ENCODE measurements at regions not wholly inside any gene's neighbourhood (a gene's known extent, or its start where the extent isn't known, plus 50 kb on each side); places are given as distances from the start of the nearest gene placed in this dataset.

DNA sequence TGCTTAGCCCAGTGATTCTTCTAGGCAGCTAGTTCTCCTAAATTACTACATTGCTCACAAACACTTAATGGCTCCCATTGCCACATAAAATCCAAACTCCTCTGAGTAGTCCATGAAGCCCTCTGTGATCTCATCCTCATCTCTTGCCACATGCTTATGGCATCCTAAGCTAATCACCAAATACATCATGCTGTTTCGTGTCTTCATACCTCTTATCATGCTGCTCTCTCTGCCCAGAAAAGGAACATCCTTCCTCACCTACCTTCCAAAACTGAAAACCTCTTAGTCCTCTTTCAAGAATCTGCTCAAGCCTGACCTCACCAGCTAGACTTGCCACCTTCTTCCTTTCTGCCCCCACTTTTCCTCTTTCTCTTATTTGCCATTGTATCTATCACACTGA, 108.5 kb downstream of the DUSP6 start:
- peaks cover 4 to 13% of the 10 kb centered on the region in 2 donors for H3K4me1 ChIP-seq (ENCODE audit: control insufficient read depth in 2 of 2, insufficient read depth in 1 of 2, low read depth in 1 of 2, low read length in 2 of 2)
- H3K4me3 ChIP-seq (ENCODE audit: low read length in 2 of 2) = no peak overlapping the region
- H4K91ac ChIP-seq (ENCODE audit: low read depth, low read length, poor library complexity) = no peak overlapping the region
- H3K9me3 ChIP-seq (replicated peaks in 1 of 2; ENCODE audit: control insufficient read depth in 2 of 2, insufficient read depth in 1 of 2, low read depth in 1 of 2, low read length in 2 of 2) = no peaks in the 10 kb centered on the region
- no peak overlapping the region for H3K9ac ChIP-seq (ENCODE audit: low read depth, low read length, poor library complexity)
- no peak overlapping the region for H2BK120ac ChIP-seq (ENCODE audit: low read depth, low read length)
- H3K27ac ChIP-seq (replicated peaks; ENCODE audit: low read length) = no peak overlapping the region
- DNase-seq (ENCODE audit: low spot score) = no peak
- H3K79me1 ChIP-seq (ENCODE audit: low read depth, low read length) = no peaks in the 10 kb centered on the region
- H3K23ac ChIP-seq (ENCODE audit: low read depth, low read length, poor library complexity) = no peak overlapping the region
- H3K4me2 ChIP-seq (ENCODE audit: insufficient read depth, low read length, poor library complexity, severe bottlenecking) = no peak overlapping the region
- no peak overlapping the region for H2BK15ac ChIP-seq (ENCODE audit: low read length)
- no peak overlapping the region for H4K8ac ChIP-seq (ENCODE audit: low read depth, low read length)
- no peak overlapping the region for H2BK5ac ChIP-seq (ENCODE audit: low read length)
- H2AFZ ChIP-seq (ENCODE audit: low read length) = no peak overlapping the region
- H3K14ac ChIP-seq (ENCODE audit: low read length) = no peak overlapping the region
- H2AK5ac ChIP-seq (ENCODE audit: low read depth, low read length) = no peak overlapping the region
- H3K36me3 ChIP-seq (replicated peaks in 1 of 2; ENCODE audit: control insufficient read depth in 2 of 2, insufficient read depth in 2 of 2, low read length in 2 of 2) = no peaks in the 10 kb centered on the region
- no peak overlapping the region for H3K18ac ChIP-seq (ENCODE audit: low read length)
- no peak overlapping the region for H3K4ac ChIP-seq (ENCODE audit: low read length)
- no CpG with 5 or more reads among the region's 1 CpG for WGBS, 2 donors (ENCODE audit: extremely low coverage in 2 of 2, insufficient read length in 2 of 2, insufficient replicate concordance in 1 of 2)
- H2BK12ac ChIP-seq (ENCODE audit: low read length) = no peak overlapping the region
- no peaks in the 10 kb centered on the region for H3K27me3 ChIP-seq (ENCODE audit: control insufficient read depth in 3 of 3, insufficient read depth in 3 of 3, low read depth in 1 of 3, low read length in 3 of 3)

DNA sequence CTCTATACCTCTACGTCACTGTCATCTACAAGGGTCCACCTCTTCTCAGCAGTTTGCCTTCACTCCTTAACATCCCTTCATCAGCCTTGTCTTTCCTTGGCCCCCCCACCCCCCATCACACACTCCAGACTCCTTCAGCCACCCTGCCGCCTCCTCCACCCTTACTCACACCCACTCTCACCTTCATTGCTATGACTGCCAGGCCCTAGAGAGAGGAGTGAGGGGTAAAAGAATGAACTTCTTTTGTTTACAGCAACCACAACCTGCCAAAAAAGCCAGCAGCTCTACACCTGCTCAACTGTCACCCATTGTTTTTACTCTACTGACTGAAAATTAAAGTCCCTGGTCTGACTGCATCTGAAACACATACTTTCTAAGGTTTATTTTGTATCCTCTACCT, 112.8 kb downstream of the DUSP6 start:
- H4K91ac ChIP-seq (ENCODE audit: low read depth, low read length, poor library complexity) = no peak overlapping the region
- no peak overlapping the region for H2AK5ac ChIP-seq (ENCODE audit: low read depth, low read length)
- no peak overlapping the region for H2BK5ac ChIP-seq (ENCODE audit: low read length)
- no peaks in the 10 kb centered on the region for H3K27me3 ChIP-seq (ENCODE audit: control insufficient read depth in 3 of 3, insufficient read depth in 3 of 3, low read depth in 1 of 3, low read length in 3 of 3)
- H3K79me1 ChIP-seq (ENCODE audit: low read depth, low read length) = no peaks in the 10 kb centered on the region
- no peaks in the 10 kb centered on the region for H3K9me3 ChIP-seq (replicated peaks in 1 of 2; ENCODE audit: control insufficient read depth in 2 of 2, insufficient read depth in 1 of 2, low read depth in 1 of 2, low read length in 2 of 2)
- no peak overlapping the region for H3K18ac ChIP-seq (ENCODE audit: low read length)
- no peak overlapping the region for H3K27ac ChIP-seq (replicated peaks; ENCODE audit: low read length)
- H2BK15ac ChIP-seq (ENCODE audit: low read length) = no peak overlapping the region
- no peak overlapping the region for H2BK120ac ChIP-seq (ENCODE audit: low read depth, low read length)
- H3K4me2 ChIP-seq (ENCODE audit: insufficient read depth, low read length, poor library complexity, severe bottlenecking) = no peak overlapping the region
- no peaks in the 10 kb centered on the region for H3K36me3 ChIP-seq (replicated peaks in 1 of 2; ENCODE audit: control insufficient read depth in 2 of 2, insufficient read depth in 2 of 2, low read length in 2 of 2)
- WGBS, 2 donors (ENCODE audit: extremely low coverage in 2 of 2, insufficient read length in 2 of 2, insufficient replicate concordance in 1 of 2) = no CpG with 5 or more reads among the region's 2 CpGs
- no peak overlapping the region for H3K14ac ChIP-seq (ENCODE audit: low read length)
- H2BK12ac ChIP-seq (ENCODE audit: low read length) = no peak overlapping the region
- DNase-seq (ENCODE audit: low spot score) = no peak
- no peak overlapping the region for H3K23ac ChIP-seq (ENCODE audit: low read depth, low read length, poor library complexity)
- no peak overlapping the region for H3K4ac ChIP-seq (ENCODE audit: low read length)
- H2AFZ ChIP-seq (ENCODE audit: low read length) = no peak overlapping the region
- H4K8ac ChIP-seq (ENCODE audit: low read depth, low read length) = no peak overlapping the region
- H3K4me1 ChIP-seq (ENCODE audit: control insufficient read depth in 2 of 2, insufficient read depth in 1 of 2, low read depth in 1 of 2, low read length in 2 of 2) = peaks cover 3 to 5% of the 10 kb centered on the region in 2 donors
- H3K4me3 ChIP-seq (ENCODE audit: low read length in 2 of 2) = no peak overlapping the region
- H3K9ac ChIP-seq (ENCODE audit: low read depth, low read length, poor library complexity) = no peak overlapping the region

DNA sequence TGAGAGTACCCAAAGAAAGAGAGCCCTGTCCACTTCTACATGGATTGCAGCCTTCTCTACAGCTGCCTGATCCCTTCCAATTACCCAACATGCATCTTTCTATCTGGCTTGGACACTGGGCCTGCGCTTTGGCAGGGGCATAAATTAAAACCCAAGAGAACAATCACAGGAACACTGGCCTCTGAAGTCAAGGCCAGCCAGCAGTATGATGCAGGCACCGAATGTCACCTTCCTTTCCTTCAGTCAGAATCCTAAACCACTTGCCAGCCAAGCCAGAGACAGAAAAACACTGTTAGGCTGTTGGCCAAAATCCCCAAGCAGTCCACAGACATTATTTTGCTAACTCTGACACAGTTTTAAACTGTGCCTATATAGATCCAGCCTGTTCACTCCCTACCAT, 113.7 kb downstream of the DUSP6 start:
- Histone ChIP-seq H4K91ac (ENCODE audit: low read depth, low read length, poor library complexity) (no peak overlapping the region), H3K79me1 (ENCODE audit: low read depth, low read length) (no peaks in the 10 kb centered on the region), H3K23ac (ENCODE audit: low read depth, low read length, poor library complexity) (no peak overlapping the region), H3K9me3 (replicated peaks in 1 of 2; ENCODE audit: control insufficient read depth in 2 of 2, insufficient read depth in 1 of 2, low read depth in 1 of 2, low read length in 2 of 2) (no peaks in the 10 kb centered on the region), H2AFZ (ENCODE audit: low read length) (peak overlapping the region; percentile 78), H2BK12ac (ENCODE audit: low read length) (no peak overlapping the region), H2BK120ac (ENCODE audit: low read depth, low read length) (peak overlapping the region; percentile 42), H4K8ac (ENCODE audit: low read depth, low read length) (no peak overlapping the region), H3K27me3 (ENCODE audit: control insufficient read depth in 3 of 3, insufficient read depth in 3 of 3, low read depth in 1 of 3, low read length in 3 of 3) (no peaks in the 10 kb centered on the region), H3K9ac (ENCODE audit: low read depth, low read length, poor library complexity) (no peak overlapping the region), H3K4me3 (ENCODE audit: low read length in 2 of 2) (no peak overlapping the region), H3K18ac (ENCODE audit: low read length) (peak overlapping the region; percentile 24), H3K36me3 (replicated peaks in 1 of 2; ENCODE audit: control insufficient read depth in 2 of 2, insufficient read depth in 2 of 2, low read length in 2 of 2) (no peaks in the 10 kb centered on the region), H3K27ac (replicated peaks; ENCODE audit: low read length) (no peak overlapping the region), H3K4me2 (ENCODE audit: insufficient read depth, low read length, poor library complexity, severe bottlenecking) (no peak overlapping the region), H2AK5ac (ENCODE audit: low read depth, low read length) (no peak overlapping the region), H3K14ac (ENCODE audit: low read length) (no peak overlapping the region), H3K4me1 (ENCODE audit: control insufficient read depth in 2 of 2, insufficient read depth in 1 of 2, low read depth in 1 of 2, low read length in 2 of 2) (peaks cover 0 to 4% of the 10 kb centered on the region in 2 donors), H2BK15ac (ENCODE audit: low read length) (no peak overlapping the region), H2BK5ac (ENCODE audit: low read length) (no peak overlapping the region), H3K4ac (ENCODE audit: low read length) (no peak overlapping the region)
- WGBS, 2 donors (ENCODE audit: extremely low coverage in 2 of 2, insufficient read length in 2 of 2, insufficient replicate concordance in 1 of 2) = no CpG with 5 or more reads among the region's 2 CpGs
- no peak for DNase-seq (ENCODE audit: low spot score)

DNA sequence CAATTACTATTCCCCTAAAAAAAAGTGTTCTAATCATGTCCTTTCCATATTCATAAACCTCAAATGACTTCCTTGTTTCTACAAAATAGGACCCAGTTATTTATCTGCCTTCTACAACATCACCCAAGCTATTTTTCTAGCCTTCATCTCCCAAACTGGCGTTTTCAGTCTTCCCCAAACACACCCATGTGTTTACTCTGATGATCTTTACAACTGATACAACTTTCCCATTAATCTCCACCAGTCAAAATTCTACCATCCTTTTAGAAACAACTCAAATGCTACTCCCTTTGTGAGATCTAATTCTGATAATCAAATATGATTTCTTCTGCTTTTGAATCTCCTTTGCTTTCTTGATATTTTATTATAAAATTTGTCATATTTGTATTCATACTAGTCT, 114.5 kb downstream of the DUSP6 start:
- no peak overlapping the region for H3K27ac ChIP-seq (replicated peaks; ENCODE audit: low read length)

More for the DNA sequence above, 114.5 kb downstream of the DUSP6 start:
- Histone ChIP-seq H2BK5ac (ENCODE audit: low read length) (no peak overlapping the region), H4K91ac (ENCODE audit: low read depth, low read length, poor library complexity) (no peak overlapping the region), H3K9me3 (replicated peaks in 1 of 2; ENCODE audit: control insufficient read depth in 2 of 2, insufficient read depth in 1 of 2, low read depth in 1 of 2, low read length in 2 of 2) (peaks cover 0 to 3% of the 10 kb centered on the region in 2 donors), H3K27me3 (ENCODE audit: control insufficient read depth in 3 of 3, insufficient read depth in 3 of 3, low read depth in 1 of 3, low read length in 3 of 3) (no peaks in the 10 kb centered on the region), H2BK120ac (ENCODE audit: low read depth, low read length) (no peak overlapping the region), H3K4ac (ENCODE audit: low read length) (no peak overlapping the region), H3K23ac (ENCODE audit: low read depth, low read length, poor library complexity) (no peak overlapping the region), H3K4me1 (ENCODE audit: control insufficient read depth in 2 of 2, insufficient read depth in 1 of 2, low read depth in 1 of 2, low read length in 2 of 2) (peaks cover 0 to 4% of the 10 kb centered on the region in 2 donors), H3K4me2 (ENCODE audit: insufficient read depth, low read length, poor library complexity, severe bottlenecking) (no peak overlapping the region), H2AFZ (ENCODE audit: low read length) (no peak overlapping the region), H2AK5ac (ENCODE audit: low read depth, low read length) (no peak overlapping the region), H3K79me1 (ENCODE audit: low read depth, low read length) (no peaks in the 10 kb centered on the region), H3K36me3 (replicated peaks in 1 of 2; ENCODE audit: control insufficient read depth in 2 of 2, insufficient read depth in 2 of 2, low read length in 2 of 2) (no peaks in the 10 kb centered on the region), H3K9ac (ENCODE audit: low read depth, low read length, poor library complexity) (no peak overlapping the region), H3K18ac (ENCODE audit: low read length) (no peak overlapping the region), H2BK15ac (ENCODE audit: low read length) (no peak overlapping the region), H4K8ac (ENCODE audit: low read depth, low read length) (no peak overlapping the region), H3K4me3 (ENCODE audit: low read length in 2 of 2) (no peak overlapping the region), H3K14ac (ENCODE audit: low read length) (no peak overlapping the region), H2BK12ac (ENCODE audit: low read length) (no peak overlapping the region)
- DNase-seq (ENCODE audit: low spot score) = no peak
- WGBS, 2 donors (ENCODE audit: extremely low coverage in 2 of 2, insufficient read length in 2 of 2, insufficient replicate concordance in 1 of 2) = no CpG with 5 or more reads among the region's 1 CpG

All from neuronal stem cell (in vitro differentiated cells).